HG03095 (cell line): ENCODE measurements at regions not wholly inside any gene's neighbourhood (a gene's known extent, or its start where the extent isn't known, plus 50 kb on each side); places are given as distances from the start of the nearest gene placed in this dataset.

ENCODE experiments used
- ATAC-seq: cut with Tn5 transposase; IDR thresholded peaks from one replicate; pipeline ENCODE4 v1.9.1; 2021; ENCODE audit warnings: moderate library complexity; ENCODE audit not compliant: unreplicated experiment

GRCh38 chr4:13316354-13316753 is 167.8 kb downstream of the RAB28 start:
- no peak for ATAC-seq

GRCh38 chr4:13313856-13314255 is 170.3 kb downstream of the RAB28 start:
- ATAC-seq = no peak

- no peak for ATAC-seq
Measured at GRCh38 chr4:13312264-13312663, 171.9 kb downstream of the RAB28 start.

GRCh38 chr4:13309751-13310150 is 174.4 kb downstream of the RAB28 start:
- ATAC-seq = no peak

GRCh38 chr4:13306356-13306755 is 177.8 kb downstream of the RAB28 start:
- no peak for ATAC-seq

- no peak for ATAC-seq
Measured at GRCh38 chr4:13302876-13303275, 181.3 kb downstream of the RAB28 start.

GRCh38 chr4:13299343-13299742 is 184.8 kb downstream of the RAB28 start:
- ATAC-seq = no peak

- ATAC-seq = no peak
Measured at GRCh38 chr4:13298655-13299054, 185.5 kb downstream of the RAB28 start.

- ATAC-seq = no peak
Measured at GRCh38 chr4:13296986-13297385, 187.2 kb downstream of the RAB28 start.

- ATAC-seq = no peak
Measured at GRCh38 chr4:13294961-13295605, 189.1 kb downstream of the RAB28 start.

- ATAC-seq = no peak
Measured at GRCh38 chr4:13292372-13292771, 191.8 kb downstream of the RAB28 start.

GRCh38 chr4:13289391-13289790 is 194.7 kb downstream of the RAB28 start:
- no peak for ATAC-seq

- ATAC-seq = no peak
Measured at GRCh38 chr4:13285336-13285735, 198.8 kb downstream of the RAB28 start.

- no peak for ATAC-seq
Measured at GRCh38 chr4:13284932-13285331, 199.2 kb downstream of the RAB28 start.

- no peak for ATAC-seq
Measured at GRCh38 chr4:13276357-13276756, 207.8 kb downstream of the RAB28 start.

GRCh38 chr4:13268703-13269102 is 215.4 kb downstream of the RAB28 start:
- no peak for ATAC-seq

GRCh38 chr4:13268165-13268564 is 216.0 kb downstream of the RAB28 start:
- ATAC-seq = no peak

GRCh38 chr4:13267091-13267490 is 217.0 kb downstream of the RAB28 start:
- ATAC-seq = no peak

GRCh38 chr4:13266687-13267086 is 217.5 kb downstream of the RAB28 start:
- no peak for ATAC-seq

- no peak for ATAC-seq
Measured at GRCh38 chr4:13263967-13264525, 220.1 kb downstream of the RAB28 start.

- no peak for ATAC-seq
Measured at GRCh38 chr4:13262816-13263215, 221.3 kb downstream of the RAB28 start.

GRCh38 chr4:13261486-13262257 is 222.5 kb downstream of the RAB28 start:
- no peak for ATAC-seq
